ENCODE measurements at regions not wholly inside any gene's neighbourhood (a gene's known extent, or its start where the extent isn't known, plus 50 kb on each side); places are given as distances from the start of the nearest gene placed in this dataset.

- POLR2A ChIA-PET: no interaction called here
- H3K9me1 ChIP-seq (replicated peaks; ENCODE audit: control insufficient read depth, extremely low read depth, insufficient read depth, low read length): no peaks in the 10 kb centered on the region
- H4K20me1 ChIP-seq (replicated peaks; ENCODE audit: control insufficient read depth, extremely low read depth, insufficient read depth, low read length): no peaks in the 10 kb centered on the region
- H3K4me3 ChIP-seq (replicated peaks in 1 of 3; ENCODE audit: insufficient read depth in 1 of 3, low read depth in 1 of 3, low read length in 3 of 3): no peak overlapping the region
- intact Hi-C loops (cut with micrococcal nuclease): no loop called here
- no TSS peak for BruUV-seq (replicated peaks)
- H3K9ac ChIP-seq (replicated peaks; ENCODE audit: extremely low read depth, insufficient read depth, low read length): no peak overlapping the region
- no peak overlapping the region for H3K4me2 ChIP-seq (ENCODE audit: insufficient read depth, low read length)
- DNase-seq (ENCODE audit: low read depth, low spot score): no peak
- no peaks in the 10 kb centered on the region for H3K4me1 ChIP-seq (ENCODE audit: control insufficient read depth, extremely low read depth, insufficient read depth, low read length)
- no peak for FAIRE-seq
- dilution Hi-C loops (cut with MboI; ENCODE audit: extremely low pct_ligation_motif_present, low sequenced_read_pairs): no loop called here
- no peaks in the 10 kb centered on the region for H3K27me3 ChIP-seq (ENCODE audit: control insufficient read depth in 2 of 2, insufficient read depth in 2 of 2, low read length in 2 of 2)
- CTCF ChIA-PET: no interaction called here
- H3K27ac ChIP-seq (ENCODE audit: insufficient read depth, low read depth, low read length): no peak overlapping the region
- no peak overlapping the region for H2AFZ ChIP-seq (ENCODE audit: low read depth, low read length)
- H3K36me3 ChIP-seq (ENCODE audit: control insufficient read depth in 2 of 2, extremely low read depth in 1 of 2, insufficient read depth in 2 of 2, low read length in 2 of 2): no peaks in the 10 kb centered on the region
- no peaks in the 10 kb centered on the region for H3K79me2 ChIP-seq (ENCODE audit: control insufficient read depth, insufficient read depth, low read length)
- H3K9me3 ChIP-seq (replicated peaks; ENCODE audit: control insufficient read depth, insufficient read depth, low read length): peaks cover 3% of the 10 kb centered on the region
- no peak for TF ChIP-seq MAX (IDR thresholded peaks at IDR 0.05; ENCODE audit: insufficient read depth, insufficient read length)
- no peak for TF ChIP-seq EZH2 (IDR thresholded peaks at IDR 0.05; ENCODE audit: borderline replicate concordance, low read depth, low read length, severe bottlenecking)
- TF ChIP-seq POLR2A (IDR thresholded peaks at IDR 0.05; ENCODE audit: low read depth, low read length): no peak
- TF ChIP-seq POLR2AphosphoS5 (IDR thresholded peaks at IDR 0.05; ENCODE audit: insufficient read depth, low read depth, low read length): no peak
- no peak for TF ChIP-seq MYC (IDR thresholded peaks at IDR 0.05; ENCODE audit: low read depth, low read length)
Observed at GRCh38 chr10:105971460-105971859, 1193.0 kb downstream of the SORCS1 start.

GRCh38 chr10:105969884-105970377, 1194.6 kb downstream of the SORCS1 start:
- Histone ChIP-seq H3K4me1 (ENCODE audit: control insufficient read depth, extremely low read depth, insufficient read depth, low read length) (no peaks in the 10 kb centered on the region), H3K4me3 (replicated peaks in 1 of 3; ENCODE audit: insufficient read depth in 1 of 3, low read depth in 1 of 3, low read length in 3 of 3) (no peak overlapping the region), H3K9ac (replicated peaks; ENCODE audit: extremely low read depth, insufficient read depth, low read length) (no peak overlapping the region), H4K20me1 (replicated peaks; ENCODE audit: control insufficient read depth, extremely low read depth, insufficient read depth, low read length) (no peaks in the 10 kb centered on the region), H3K36me3 (ENCODE audit: control insufficient read depth in 2 of 2, extremely low read depth in 1 of 2, insufficient read depth in 2 of 2, low read length in 2 of 2) (no peaks in the 10 kb centered on the region), H3K4me2 (ENCODE audit: insufficient read depth, low read length) (no peak overlapping the region), H3K27ac (ENCODE audit: insufficient read depth, low read depth, low read length) (no peak overlapping the region), H3K79me2 (ENCODE audit: control insufficient read depth, insufficient read depth, low read length) (no peaks in the 10 kb centered on the region), H3K27me3 (ENCODE audit: control insufficient read depth in 2 of 2, insufficient read depth in 2 of 2, low read length in 2 of 2) (no peaks in the 10 kb centered on the region), H2AFZ (ENCODE audit: low read depth, low read length) (no peak overlapping the region), H3K9me1 (replicated peaks; ENCODE audit: control insufficient read depth, extremely low read depth, insufficient read depth, low read length) (no peaks in the 10 kb centered on the region), H3K9me3 (replicated peaks; ENCODE audit: control insufficient read depth, insufficient read depth, low read length) (no peaks in the 10 kb centered on the region)
- dilution Hi-C loops (cut with MboI; ENCODE audit: extremely low pct_ligation_motif_present, low sequenced_read_pairs): no loop called here
- POLR2A ChIA-PET: no interaction called here
- BruUV-seq (replicated peaks): no TSS peak
- intact Hi-C loops (cut with micrococcal nuclease): no loop called here
- DNase-seq (ENCODE audit: low read depth, low spot score) (no peak), FAIRE-seq (no peak)
- TF ChIP-seq GATA2 (IDR thresholded peaks at IDR 0.05; ENCODE audit: insufficient read depth, insufficient read length, low read depth, low read length) (no peak), POLR2AphosphoS5 (IDR thresholded peaks at IDR 0.05; ENCODE audit: insufficient read depth, low read depth, low read length) (no peak), POLR2A (IDR thresholded peaks at IDR 0.05; ENCODE audit: low read depth, low read length) (no peak), FOS (IDR thresholded peaks at IDR 0.05; ENCODE audit: borderline replicate concordance, insufficient read depth, low read length) (no peak), CTCF (IDR thresholded peaks at IDR 0.05; ENCODE audit: extremely low read depth in 1 of 2, insufficient read depth in 1 of 2, low read depth in 1 of 2, low read length in 2 of 2) (no peak), MAX (IDR thresholded peaks at IDR 0.05; ENCODE audit: insufficient read depth, insufficient read length) (no peak), EZH2 (IDR thresholded peaks at IDR 0.05; ENCODE audit: borderline replicate concordance, low read depth, low read length, severe bottlenecking) (no peak), MYC (IDR thresholded peaks at IDR 0.05; ENCODE audit: low read depth, low read length) (no peak)
- CTCF ChIA-PET: no interaction called here

Data from endothelial cell of umbilical vein (primary cell).